ENCODE measurements at regions not wholly inside any gene's neighbourhood (a gene's known extent, or its start where the extent isn't known, plus 50 kb on each side); places are given as distances from the start of the nearest gene placed in this dataset.

DNA sequence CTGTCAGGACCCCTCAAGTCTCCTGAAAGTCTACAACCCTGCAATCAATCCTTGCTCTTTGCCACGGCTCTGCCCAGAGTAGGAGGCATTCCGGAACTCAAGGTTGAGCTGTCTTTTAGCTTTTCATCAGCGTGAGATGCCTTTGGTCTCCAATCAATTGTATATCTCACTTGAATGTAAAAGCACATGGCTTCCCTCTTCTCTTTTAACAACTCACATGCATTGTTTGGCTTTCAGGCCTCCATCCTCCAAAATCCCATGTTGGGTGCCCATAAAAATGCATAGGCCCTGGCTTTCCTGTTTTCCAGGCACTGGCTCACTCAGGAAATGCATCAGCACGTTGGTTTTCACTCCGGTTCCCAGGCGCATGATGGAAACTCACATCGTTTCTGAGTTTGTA is 64.0 kb upstream of the FOXF1 start:
- TF ChIP-seq CTCF (conservative IDR thresholded peaks at IDR 0.05), result no peak
- TF ChIP-seq ZFX (IDR thresholded peaks at IDR 0.05), result no peak

Data from C4-2B (cell line).